ENCODE measurements at regions not wholly inside any gene's neighbourhood (a gene's known extent, or its start where the extent isn't known, plus 50 kb on each side); places are given as distances from the start of the nearest gene placed in this dataset.

DNA sequence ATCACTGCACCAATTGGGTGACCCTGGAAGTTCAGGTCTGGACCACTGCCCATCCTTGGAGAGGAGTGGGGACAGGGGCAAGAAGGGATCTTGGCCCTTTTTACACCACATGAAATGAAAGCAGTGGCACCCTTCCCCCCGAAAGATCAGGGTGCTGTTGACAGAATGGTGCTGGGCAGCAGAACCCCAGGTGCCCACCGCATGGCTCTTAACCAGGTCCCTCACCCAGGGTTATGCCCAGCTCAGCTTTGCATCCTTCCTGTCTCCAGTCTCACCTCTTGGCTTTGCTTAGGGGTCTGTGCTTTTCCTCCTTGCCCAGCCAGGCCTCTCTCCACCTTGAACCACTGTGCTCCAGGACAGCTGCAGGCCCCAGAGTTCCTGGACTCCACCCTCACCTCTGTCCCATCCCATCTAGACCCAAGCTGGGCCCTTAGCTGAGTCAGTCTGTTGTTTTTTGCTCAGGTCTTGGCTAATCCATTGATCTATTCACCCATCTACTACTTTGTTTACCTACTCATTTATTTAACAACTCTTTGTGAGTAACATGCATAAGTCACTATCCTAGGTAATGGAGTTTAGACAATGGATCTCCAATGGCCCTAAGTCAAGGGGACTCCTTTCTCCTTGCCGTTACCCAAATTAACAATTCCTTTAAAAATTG, 77.1 kb upstream of the PRR23E start:
- H3K27ac ChIP-seq (replicated peaks): no peak overlapping the region
- no peaks in the 10 kb centered on the region for H3K27me3 ChIP-seq (ENCODE audit: insufficient read depth, poor library complexity, severe bottlenecking)
- H3K4me3 ChIP-seq (replicated peaks; ENCODE audit: insufficient read depth, low read length): no peak overlapping the region
- no peak for TF ChIP-seq GABPA (IDR thresholded peaks at IDR 0.05; ENCODE audit: low read depth)
- no peak for DNase-seq (ENCODE audit: low read depth in 1 of 2, low spot score in 1 of 2)

DNA sequence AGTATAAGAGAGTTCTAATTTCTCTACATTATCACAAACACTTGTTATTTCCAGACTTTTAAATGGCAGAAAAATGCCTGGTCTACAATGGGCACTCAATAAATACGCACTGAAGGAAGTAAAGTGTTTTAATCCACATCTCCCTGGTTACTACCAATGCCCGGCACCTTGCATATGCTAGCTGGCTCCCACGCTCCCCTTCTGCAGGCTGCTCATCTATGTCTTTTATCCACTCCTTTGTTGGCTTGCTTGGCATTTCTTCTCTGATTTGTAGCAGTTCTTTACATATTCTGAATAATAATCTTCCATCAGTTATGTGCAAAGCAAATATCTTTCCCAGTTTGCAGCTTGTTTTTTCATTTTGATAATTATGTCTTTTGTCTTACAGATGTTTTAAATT, 74.6 kb upstream of the PRR23E start:
- TF ChIP-seq, protein P1, sequence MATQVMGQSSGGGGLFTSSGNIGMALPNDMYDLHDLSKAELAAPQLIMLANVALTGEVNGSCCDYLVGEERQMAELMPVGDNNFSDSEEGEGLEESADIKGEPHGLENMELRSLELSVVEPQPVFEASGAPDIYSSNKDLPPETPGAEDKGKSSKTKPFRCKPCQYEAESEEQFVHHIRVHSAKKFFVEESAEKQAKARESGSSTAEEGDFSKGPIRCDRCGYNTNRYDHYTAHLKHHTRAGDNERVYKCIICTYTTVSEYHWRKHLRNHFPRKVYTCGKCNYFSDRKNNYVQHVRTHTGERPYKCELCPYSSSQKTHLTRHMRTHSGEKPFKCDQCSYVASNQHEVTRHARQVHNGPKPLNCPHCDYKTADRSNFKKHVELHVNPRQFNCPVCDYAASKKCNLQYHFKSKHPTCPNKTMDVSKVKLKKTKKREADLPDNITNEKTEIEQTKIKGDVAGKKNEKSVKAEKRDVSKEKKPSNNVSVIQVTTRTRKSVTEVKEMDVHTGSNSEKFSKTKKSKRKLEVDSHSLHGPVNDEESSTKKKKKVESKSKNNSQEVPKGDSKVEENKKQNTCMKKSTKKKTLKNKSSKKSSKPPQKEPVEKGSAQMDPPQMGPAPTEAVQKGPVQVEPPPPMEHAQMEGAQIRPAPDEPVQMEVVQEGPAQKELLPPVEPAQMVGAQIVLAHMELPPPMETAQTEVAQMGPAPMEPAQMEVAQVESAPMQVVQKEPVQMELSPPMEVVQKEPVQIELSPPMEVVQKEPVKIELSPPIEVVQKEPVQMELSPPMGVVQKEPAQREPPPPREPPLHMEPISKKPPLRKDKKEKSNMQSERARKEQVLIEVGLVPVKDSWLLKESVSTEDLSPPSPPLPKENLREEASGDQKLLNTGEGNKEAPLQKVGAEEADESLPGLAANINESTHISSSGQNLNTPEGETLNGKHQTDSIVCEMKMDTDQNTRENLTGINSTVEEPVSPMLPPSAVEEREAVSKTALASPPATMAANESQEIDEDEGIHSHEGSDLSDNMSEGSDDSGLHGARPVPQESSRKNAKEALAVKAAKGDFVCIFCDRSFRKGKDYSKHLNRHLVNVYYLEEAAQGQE (IDR thresholded peaks at IDR 0.05; ENCODE audit: insufficient replicate concordance, low read depth): no peak
- TF ChIP-seq GABPA (IDR thresholded peaks at IDR 0.05; ENCODE audit: low read depth): no peak
- TF ChIP-seq SPI1 (IDR thresholded peaks at IDR 0.05; ENCODE audit: borderline replicate concordance, low read depth): no peak
- no peak for TF ChIP-seq POLR2AphosphoS5 (IDR thresholded peaks at IDR 0.05; ENCODE audit: low read depth)
- TF ChIP-seq, protein P2, sequence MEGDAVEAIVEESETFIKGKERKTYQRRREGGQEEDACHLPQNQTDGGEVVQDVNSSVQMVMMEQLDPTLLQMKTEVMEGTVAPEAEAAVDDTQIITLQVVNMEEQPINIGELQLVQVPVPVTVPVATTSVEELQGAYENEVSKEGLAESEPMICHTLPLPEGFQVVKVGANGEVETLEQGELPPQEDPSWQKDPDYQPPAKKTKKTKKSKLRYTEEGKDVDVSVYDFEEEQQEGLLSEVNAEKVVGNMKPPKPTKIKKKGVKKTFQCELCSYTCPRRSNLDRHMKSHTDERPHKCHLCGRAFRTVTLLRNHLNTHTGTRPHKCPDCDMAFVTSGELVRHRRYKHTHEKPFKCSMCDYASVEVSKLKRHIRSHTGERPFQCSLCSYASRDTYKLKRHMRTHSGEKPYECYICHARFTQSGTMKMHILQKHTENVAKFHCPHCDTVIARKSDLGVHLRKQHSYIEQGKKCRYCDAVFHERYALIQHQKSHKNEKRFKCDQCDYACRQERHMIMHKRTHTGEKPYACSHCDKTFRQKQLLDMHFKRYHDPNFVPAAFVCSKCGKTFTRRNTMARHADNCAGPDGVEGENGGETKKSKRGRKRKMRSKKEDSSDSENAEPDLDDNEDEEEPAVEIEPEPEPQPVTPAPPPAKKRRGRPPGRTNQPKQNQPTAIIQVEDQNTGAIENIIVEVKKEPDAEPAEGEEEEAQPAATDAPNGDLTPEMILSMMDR (IDR thresholded peaks at IDR 0.05; ENCODE audit: insufficient read depth, low read length): no peak
- no peak for DNase-seq (ENCODE audit: low read depth in 1 of 2, low spot score in 1 of 2)
- Histone ChIP-seq H3K27me3 (ENCODE audit: insufficient read depth, poor library complexity, severe bottlenecking) (no peaks in the 10 kb centered on the region), H3K27ac (replicated peaks) (no peak overlapping the region), H3K4me3 (replicated peaks; ENCODE audit: insufficient read depth, low read length) (no peak overlapping the region)

DNA sequence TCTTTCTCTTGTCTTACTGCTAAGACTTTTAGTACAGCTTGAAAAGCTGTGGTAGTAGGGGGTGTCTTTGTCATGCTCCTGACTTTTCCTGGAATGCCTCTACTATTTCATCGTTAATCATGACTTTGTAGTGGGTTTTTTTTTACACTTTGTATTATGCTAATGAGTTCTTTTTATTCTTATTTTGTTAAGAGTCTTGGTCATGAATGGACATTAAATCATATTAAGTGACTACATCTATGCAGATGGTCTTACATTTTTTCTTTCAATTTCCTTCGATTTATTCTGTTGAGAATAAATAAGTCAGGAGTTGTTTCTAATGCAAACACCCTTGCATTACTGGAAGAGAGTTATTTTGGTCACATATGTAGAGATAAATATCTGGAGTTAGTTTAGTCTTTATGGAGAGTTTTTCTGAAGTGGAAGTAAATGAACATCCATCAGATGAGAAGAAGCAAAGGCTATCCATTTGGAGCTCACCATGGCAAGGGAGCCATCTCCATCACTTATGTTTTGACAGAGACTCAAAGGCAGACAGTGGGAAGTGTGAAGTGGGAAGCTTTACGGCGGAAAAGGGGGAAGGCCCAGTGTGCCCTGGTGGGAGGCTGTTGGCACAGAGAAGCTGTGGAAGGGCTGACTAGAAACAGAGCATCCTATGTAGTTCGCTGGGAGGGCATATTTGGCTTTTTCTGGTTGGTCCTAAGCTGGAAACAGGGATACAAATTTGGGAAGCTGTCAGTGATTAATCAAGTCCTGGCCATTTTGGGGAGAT, 73.1 kb upstream of the PRR23E start:
- Histone ChIP-seq H3K4me3 (replicated peaks; ENCODE audit: insufficient read depth, low read length) (no peak overlapping the region), H3K27me3 (ENCODE audit: insufficient read depth, poor library complexity, severe bottlenecking) (no peaks in the 10 kb centered on the region), H3K27ac (replicated peaks) (no peak overlapping the region)
- TF ChIP-seq GABPA (IDR thresholded peaks at IDR 0.05; ENCODE audit: low read depth) (no peak), SPI1 (IDR thresholded peaks at IDR 0.05; ENCODE audit: borderline replicate concordance, low read depth) (no peak), POLR2AphosphoS5 (IDR thresholded peaks at IDR 0.05; ENCODE audit: low read depth) (no peak)
- TF ChIP-seq, protein P2 (IDR thresholded peaks at IDR 0.05; ENCODE audit: insufficient read depth, low read length): no peak
- TF ChIP-seq, protein P1 (IDR thresholded peaks at IDR 0.05; ENCODE audit: insufficient replicate concordance, low read depth): no peak
- no peak for DNase-seq (ENCODE audit: low read depth in 1 of 2, low spot score in 1 of 2)

DNA sequence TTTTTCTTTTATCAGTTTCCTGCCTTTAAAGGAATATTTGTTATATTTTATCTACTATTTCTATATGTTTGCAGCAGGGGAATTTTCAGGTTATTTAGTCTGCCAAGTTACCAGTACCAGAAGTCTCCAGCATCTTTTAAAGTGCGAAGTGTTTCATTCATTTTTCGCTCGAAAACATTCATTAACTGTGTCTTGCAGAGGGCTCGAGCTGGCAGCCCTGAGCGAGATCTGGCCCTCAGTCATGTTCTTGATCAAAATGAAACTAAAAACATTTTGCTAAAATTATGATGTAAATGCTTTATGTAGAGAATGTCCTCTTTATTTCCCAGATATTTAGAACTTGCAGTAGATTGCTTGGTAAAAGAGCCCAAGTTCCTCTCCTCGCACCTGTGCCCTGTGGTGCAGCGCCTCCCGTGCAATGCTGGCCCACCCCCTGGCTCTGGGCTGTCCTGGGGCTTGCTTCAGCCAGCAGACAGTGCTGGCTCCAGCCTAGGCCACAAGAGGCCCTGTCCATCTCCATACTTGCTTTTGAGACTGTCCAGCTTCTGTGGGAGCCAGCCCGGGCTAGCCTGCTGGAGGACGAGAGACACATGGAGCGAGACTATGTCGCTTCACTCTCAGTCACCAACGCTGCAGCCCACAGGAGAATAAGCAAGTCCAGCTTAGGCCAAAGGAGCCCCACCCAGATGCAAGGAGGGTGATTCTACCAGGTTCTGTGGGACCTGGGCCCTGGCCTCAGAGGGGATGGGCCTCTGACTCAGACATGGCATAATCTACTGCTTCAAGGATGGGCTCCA, 71.9 kb upstream of the PRR23E start:
- TF ChIP-seq, protein P1 (IDR thresholded peaks at IDR 0.05; ENCODE audit: insufficient replicate concordance, low read depth): no peak
- TF ChIP-seq, protein P2 (IDR thresholded peaks at IDR 0.05; ENCODE audit: insufficient read depth, low read length): no peak
- no peak for TF ChIP-seq SPI1 (IDR thresholded peaks at IDR 0.05; ENCODE audit: borderline replicate concordance, low read depth)
- no peak for TF ChIP-seq GABPA (IDR thresholded peaks at IDR 0.05; ENCODE audit: low read depth)
- no peak for TF ChIP-seq POLR2AphosphoS5 (IDR thresholded peaks at IDR 0.05; ENCODE audit: low read depth)
- DNase-seq (ENCODE audit: low read depth in 1 of 2, low spot score in 1 of 2): no peak
- Histone ChIP-seq H3K27ac (replicated peaks) (no peak overlapping the region), H3K4me3 (replicated peaks; ENCODE audit: insufficient read depth, low read length) (no peak overlapping the region), H3K27me3 (ENCODE audit: insufficient read depth, poor library complexity, severe bottlenecking) (no peaks in the 10 kb centered on the region)
